ENCODE measurements at regions not wholly inside any gene's neighbourhood (a gene's known extent, or its start where the extent isn't known, plus 50 kb on each side); places are given as distances from the start of the nearest gene placed in this dataset.

DNA sequence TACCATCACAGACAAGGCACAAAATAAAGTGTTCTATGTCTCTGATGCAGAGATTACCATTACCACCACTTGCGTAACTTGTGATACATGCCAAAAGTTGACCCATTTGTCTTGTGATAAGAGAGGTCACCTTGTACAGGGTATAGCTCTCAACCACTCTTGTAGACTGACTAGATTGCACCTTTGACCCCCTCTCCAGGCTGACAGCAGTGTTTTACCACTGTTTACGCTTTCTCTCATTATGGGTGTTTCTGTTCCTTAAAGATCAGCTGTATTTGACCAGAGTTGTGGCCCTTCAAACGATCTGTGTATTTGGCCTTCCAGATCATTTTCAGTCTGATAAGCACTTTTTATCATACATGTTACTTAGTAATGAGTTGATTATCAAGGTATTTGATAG, 215.7 kb upstream of the HNMT start:
- TF ChIP-seq, protein P1, sequence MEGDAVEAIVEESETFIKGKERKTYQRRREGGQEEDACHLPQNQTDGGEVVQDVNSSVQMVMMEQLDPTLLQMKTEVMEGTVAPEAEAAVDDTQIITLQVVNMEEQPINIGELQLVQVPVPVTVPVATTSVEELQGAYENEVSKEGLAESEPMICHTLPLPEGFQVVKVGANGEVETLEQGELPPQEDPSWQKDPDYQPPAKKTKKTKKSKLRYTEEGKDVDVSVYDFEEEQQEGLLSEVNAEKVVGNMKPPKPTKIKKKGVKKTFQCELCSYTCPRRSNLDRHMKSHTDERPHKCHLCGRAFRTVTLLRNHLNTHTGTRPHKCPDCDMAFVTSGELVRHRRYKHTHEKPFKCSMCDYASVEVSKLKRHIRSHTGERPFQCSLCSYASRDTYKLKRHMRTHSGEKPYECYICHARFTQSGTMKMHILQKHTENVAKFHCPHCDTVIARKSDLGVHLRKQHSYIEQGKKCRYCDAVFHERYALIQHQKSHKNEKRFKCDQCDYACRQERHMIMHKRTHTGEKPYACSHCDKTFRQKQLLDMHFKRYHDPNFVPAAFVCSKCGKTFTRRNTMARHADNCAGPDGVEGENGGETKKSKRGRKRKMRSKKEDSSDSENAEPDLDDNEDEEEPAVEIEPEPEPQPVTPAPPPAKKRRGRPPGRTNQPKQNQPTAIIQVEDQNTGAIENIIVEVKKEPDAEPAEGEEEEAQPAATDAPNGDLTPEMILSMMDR (IDR thresholded peaks at IDR 0.05), result no peak
- TF ChIP-seq EP300 (IDR thresholded peaks at IDR 0.05) (no peak), POLR2A (IDR thresholded peaks at IDR 0.05) (no peak)
- Histone ChIP-seq H3K27me3 (no peaks in the 10 kb centered on the region), H3K4me3 (no peak overlapping the region), H3K36me3 (no peaks in the 10 kb centered on the region), H3K4me1 (ENCODE audit: insufficient read depth) (no peaks in the 10 kb centered on the region), H3K9me3 (no peaks in the 10 kb centered on the region), H3K27ac (no peak overlapping the region)
- DNase-seq, result no peak
- intact Hi-C loops (cut with DNase I), result no loop called here
- WGBS, 3 donors, result 64 to 71% (median 67%) methylated on average over 3 of the region's 3 CpGs

DNA sequence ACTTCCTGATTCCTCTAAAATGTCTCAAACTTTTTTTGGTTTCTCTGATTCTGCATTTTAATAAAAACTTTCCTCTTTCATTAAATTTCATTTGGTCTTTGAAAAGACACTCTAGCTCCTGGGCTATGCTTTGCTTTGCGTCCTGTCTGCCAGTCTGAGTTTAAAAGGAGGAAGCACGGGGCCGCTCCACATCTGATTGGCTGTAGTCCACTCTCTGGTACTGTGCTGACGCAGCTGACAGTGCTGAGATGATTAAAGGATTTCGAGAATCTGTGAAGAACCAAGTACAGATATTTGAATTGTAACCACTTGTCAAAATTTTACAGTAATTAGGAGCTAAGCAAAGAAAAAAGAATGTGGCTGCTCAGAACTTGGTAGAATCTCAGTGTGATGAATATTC, 199.6 kb upstream of the HNMT start:
- DNase-seq, result no peak
- intact Hi-C loops (cut with DNase I), result no loop called here
- no peak for TF ChIP-seq EP300 (IDR thresholded peaks at IDR 0.05)
- no peak for TF ChIP-seq POLR2A (IDR thresholded peaks at IDR 0.05)
- TF ChIP-seq, protein P1 (IDR thresholded peaks at IDR 0.05), result no peak
- H3K36me3 ChIP-seq, result no peaks in the 10 kb centered on the region
- H3K4me3 ChIP-seq, result no peak overlapping the region
- no peak overlapping the region for H3K27ac ChIP-seq
- H3K9me3 ChIP-seq, result no peaks in the 10 kb centered on the region
- H3K4me1 ChIP-seq (ENCODE audit: insufficient read depth), result no peaks in the 10 kb centered on the region
- 7 to 29% (median 7%) methylated on average over 5 of the region's 5 CpGs for WGBS, 3 donors
- no peaks in the 10 kb centered on the region for H3K27me3 ChIP-seq

GRCh38 chr2:137769406-137769805, 194.9 kb upstream of the HNMT start:
- 45 to 63% (median 54%) methylated on average over 1 of the region's 1 CpG for WGBS, 3 donors
- Histone ChIP-seq H3K27ac (no peak overlapping the region), H3K36me3 (no peaks in the 10 kb centered on the region), H3K9me3 (no peaks in the 10 kb centered on the region), H3K4me3 (no peak overlapping the region), H3K27me3 (no peaks in the 10 kb centered on the region), H3K4me1 (ENCODE audit: insufficient read depth) (no peaks in the 10 kb centered on the region)
- TF ChIP-seq, protein P1 (IDR thresholded peaks at IDR 0.05), result no peak
- TF ChIP-seq POLR2A (IDR thresholded peaks at IDR 0.05) (no peak), EP300 (IDR thresholded peaks at IDR 0.05) (no peak)
- intact Hi-C loops (cut with DNase I), result no loop called here
- DNase-seq, result no peak

GRCh38 chr2:137770166-137770565, 194.1 kb upstream of the HNMT start:
- no peaks in the 10 kb centered on the region for H3K27me3 ChIP-seq
- intact Hi-C loops (cut with DNase I), result no loop called here
- no peak for DNase-seq
- no peak overlapping the region for H3K27ac ChIP-seq
- H3K4me3 ChIP-seq, result no peak overlapping the region
- WGBS, 3 donors, result 93 to 94% (median 94%) methylated on average over 1 of the region's 1 CpG
- no peaks in the 10 kb centered on the region for H3K36me3 ChIP-seq
- no peak for TF ChIP-seq EP300 (IDR thresholded peaks at IDR 0.05)
- no peak for TF ChIP-seq POLR2A (IDR thresholded peaks at IDR 0.05)
- TF ChIP-seq, protein P1 (IDR thresholded peaks at IDR 0.05), result no peak
- H3K4me1 ChIP-seq (ENCODE audit: insufficient read depth), result no peaks in the 10 kb centered on the region
- no peaks in the 10 kb centered on the region for H3K9me3 ChIP-seq

GRCh38 chr2:137771064-137771463, 193.2 kb upstream of the HNMT start:
- no peak overlapping the region for H3K4me3 ChIP-seq
- TF ChIP-seq EP300 (IDR thresholded peaks at IDR 0.05) (no peak), POLR2A (IDR thresholded peaks at IDR 0.05) (no peak)
- TF ChIP-seq, protein P1 (IDR thresholded peaks at IDR 0.05), result no peak
- no peaks in the 10 kb centered on the region for H3K27me3 ChIP-seq
- intact Hi-C loops (cut with DNase I), result no loop called here
- no peak for DNase-seq
- no peaks in the 10 kb centered on the region for H3K9me3 ChIP-seq
- H3K36me3 ChIP-seq, result no peaks in the 10 kb centered on the region
- WGBS, 3 donors, result 74 to 83% (median 74%) methylated on average over 1 of the region's 1 CpG
- no peak overlapping the region for H3K27ac ChIP-seq
- H3K4me1 ChIP-seq (ENCODE audit: insufficient read depth), result no peaks in the 10 kb centered on the region

All from ovary (tissue), 7 donors.